GM23338 (cell line): ENCODE measurements at regions not wholly inside any gene's neighbourhood (a gene's known extent, or its start where the extent isn't known, plus 50 kb on each side); places are given as distances from the start of the nearest gene placed in this dataset.

Experiments
- CREB1 ChIP-seq: fragments of 250-450 bp; sonication (Bioruptor Pico); IDR thresholded peaks from 2 replicates; pipeline ENCODE4 v1.5.0; 2020; ENCODE audit warnings: low read depth, mild to moderate bottlenecking, moderate library complexity
- EZH2 ChIP-seq: fragments of 200-600 bp; sonication (generic); IDR thresholded peaks from one replicate; pipeline ENCODE4 v1.8.0; 2017; ENCODE audit warnings: antibody characterized with exemption, mild to moderate bottlenecking, low read depth; ENCODE audit not compliant: unreplicated experiment
- EZH2phosphoT487 ChIP-seq: fragments of 200-600 bp; sonication (generic); IDR thresholded peaks from one replicate; pipeline ENCODE4 v1.8.1; 2018; ENCODE audit warnings: antibody characterized with exemption; ENCODE audit not compliant: unreplicated experiment
- JUNB ChIP-seq: IDR thresholded peaks from one replicate; pipeline ENCODE4 v1.6.1; 2016; ENCODE audit warnings: antibody characterized with exemption; ENCODE audit not compliant: unreplicated experiment
- POLR2AphosphoS5 ChIP-seq: IDR thresholded peaks from 2 replicates; pipeline ENCODE4 v1.6.1; 2016; ENCODE audit warnings: antibody characterized with exemption, low read depth
- ZNF114 ChIP-seq: fragments of 250-450 bp; sonication (Bioruptor Pico); IDR thresholded peaks from 2 replicates; pipeline ENCODE4 v1.5.0; 2020; ENCODE audit warnings: mild to moderate bottlenecking, moderate library complexity
- ZNF331 ChIP-seq: fragments of 250-450 bp; sonication (Bioruptor Pico); IDR thresholded peaks from 2 replicates; pipeline ENCODE4 v1.5.0; 2020; ENCODE audit warnings: low read depth, mild to moderate bottlenecking, moderate library complexity
- TF ChIP-seq, protein P1 (sequence below), 2 experiments: fragments of 200-600 bp in 1 of 2; sonication (generic) in 1 of 2; conservative IDR thresholded peaks; 2 replicates each; pipeline versions ENCODE4 v1.5.1 to v1.6.1; 2016 to 2017; ENCODE audit warnings: antibody characterized with exemption in 2 of 2, low read depth in 2 of 2, mild to moderate bottlenecking in 2 of 2, moderate library complexity in 1 of 2
- TF ChIP-seq, protein P2 (sequence below): IDR thresholded peaks from one replicate; pipeline ENCODE4 v1.6.1; 2018; ENCODE audit warnings: antibody characterized with exemption; ENCODE audit not compliant: unreplicated experiment

DNA sequence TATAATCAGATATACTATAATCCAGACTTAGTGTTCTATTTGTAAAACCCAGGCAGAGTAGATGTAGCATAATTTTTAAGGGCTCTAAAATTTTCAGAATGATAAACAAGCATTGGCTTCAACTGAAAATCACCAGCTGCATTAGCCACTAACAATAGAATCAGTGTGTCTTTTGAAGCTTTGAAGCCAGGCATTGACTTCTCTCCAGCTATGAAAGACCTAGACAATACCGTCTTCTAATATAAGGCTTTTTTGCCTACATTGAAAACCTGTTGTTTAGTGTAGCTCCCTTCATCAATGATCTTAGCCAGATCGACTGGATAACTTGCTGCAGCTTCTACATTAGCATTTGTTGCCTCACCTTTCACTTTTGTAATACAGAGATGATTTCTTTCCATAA is 1877.3 kb upstream of the ACO1 start:
- TF ChIP-seq, protein P1, sequence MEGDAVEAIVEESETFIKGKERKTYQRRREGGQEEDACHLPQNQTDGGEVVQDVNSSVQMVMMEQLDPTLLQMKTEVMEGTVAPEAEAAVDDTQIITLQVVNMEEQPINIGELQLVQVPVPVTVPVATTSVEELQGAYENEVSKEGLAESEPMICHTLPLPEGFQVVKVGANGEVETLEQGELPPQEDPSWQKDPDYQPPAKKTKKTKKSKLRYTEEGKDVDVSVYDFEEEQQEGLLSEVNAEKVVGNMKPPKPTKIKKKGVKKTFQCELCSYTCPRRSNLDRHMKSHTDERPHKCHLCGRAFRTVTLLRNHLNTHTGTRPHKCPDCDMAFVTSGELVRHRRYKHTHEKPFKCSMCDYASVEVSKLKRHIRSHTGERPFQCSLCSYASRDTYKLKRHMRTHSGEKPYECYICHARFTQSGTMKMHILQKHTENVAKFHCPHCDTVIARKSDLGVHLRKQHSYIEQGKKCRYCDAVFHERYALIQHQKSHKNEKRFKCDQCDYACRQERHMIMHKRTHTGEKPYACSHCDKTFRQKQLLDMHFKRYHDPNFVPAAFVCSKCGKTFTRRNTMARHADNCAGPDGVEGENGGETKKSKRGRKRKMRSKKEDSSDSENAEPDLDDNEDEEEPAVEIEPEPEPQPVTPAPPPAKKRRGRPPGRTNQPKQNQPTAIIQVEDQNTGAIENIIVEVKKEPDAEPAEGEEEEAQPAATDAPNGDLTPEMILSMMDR (conservative IDR thresholded peaks at IDR 0.05; ENCODE audit: low read depth in 2 of 2): no peak
- TF ChIP-seq POLR2AphosphoS5 (no peak), EZH2 (no peak), CREB1 (CRISPR knock-in tag) (no peak), EZH2phosphoT487 (no peak), ZNF114 (CRISPR knock-in tag) (no peak), JUNB (no peak), ZNF331 (no peak)
- TF ChIP-seq, protein P2, sequence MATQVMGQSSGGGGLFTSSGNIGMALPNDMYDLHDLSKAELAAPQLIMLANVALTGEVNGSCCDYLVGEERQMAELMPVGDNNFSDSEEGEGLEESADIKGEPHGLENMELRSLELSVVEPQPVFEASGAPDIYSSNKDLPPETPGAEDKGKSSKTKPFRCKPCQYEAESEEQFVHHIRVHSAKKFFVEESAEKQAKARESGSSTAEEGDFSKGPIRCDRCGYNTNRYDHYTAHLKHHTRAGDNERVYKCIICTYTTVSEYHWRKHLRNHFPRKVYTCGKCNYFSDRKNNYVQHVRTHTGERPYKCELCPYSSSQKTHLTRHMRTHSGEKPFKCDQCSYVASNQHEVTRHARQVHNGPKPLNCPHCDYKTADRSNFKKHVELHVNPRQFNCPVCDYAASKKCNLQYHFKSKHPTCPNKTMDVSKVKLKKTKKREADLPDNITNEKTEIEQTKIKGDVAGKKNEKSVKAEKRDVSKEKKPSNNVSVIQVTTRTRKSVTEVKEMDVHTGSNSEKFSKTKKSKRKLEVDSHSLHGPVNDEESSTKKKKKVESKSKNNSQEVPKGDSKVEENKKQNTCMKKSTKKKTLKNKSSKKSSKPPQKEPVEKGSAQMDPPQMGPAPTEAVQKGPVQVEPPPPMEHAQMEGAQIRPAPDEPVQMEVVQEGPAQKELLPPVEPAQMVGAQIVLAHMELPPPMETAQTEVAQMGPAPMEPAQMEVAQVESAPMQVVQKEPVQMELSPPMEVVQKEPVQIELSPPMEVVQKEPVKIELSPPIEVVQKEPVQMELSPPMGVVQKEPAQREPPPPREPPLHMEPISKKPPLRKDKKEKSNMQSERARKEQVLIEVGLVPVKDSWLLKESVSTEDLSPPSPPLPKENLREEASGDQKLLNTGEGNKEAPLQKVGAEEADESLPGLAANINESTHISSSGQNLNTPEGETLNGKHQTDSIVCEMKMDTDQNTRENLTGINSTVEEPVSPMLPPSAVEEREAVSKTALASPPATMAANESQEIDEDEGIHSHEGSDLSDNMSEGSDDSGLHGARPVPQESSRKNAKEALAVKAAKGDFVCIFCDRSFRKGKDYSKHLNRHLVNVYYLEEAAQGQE: no peak
